GM23338 (cell line): ENCODE measurements at regions not wholly inside any gene's neighbourhood (a gene's known extent, or its start where the extent isn't known, plus 50 kb on each side); places are given as distances from the start of the nearest gene placed in this dataset.
A peak's percentile ranks its signal among the peaks of the same experiment; 100 is the strongest.

ENCODE experiments used
- ATAC-seq: fragments of 200-7000 bp; cut with Tn5 transposase; 3 replicates; pipeline ENCODE4 v1.9.1; 2020
- DNase-seq: peaks from one replicate; pipeline ENCODE4 v3.0.0-alpha.2; 2015; ENCODE audit warnings: low spot score
- H2AFZ ChIP-seq: fragments of 200-600 bp; sonication (generic); 2 replicates; pipeline ENCODE4 v1.8.0; 2016; ENCODE audit warnings: antibody characterized with exemption, mild to moderate bottlenecking, moderate library complexity
- H3F3A ChIP-seq: fragments of 200-600 bp; sonication (generic); replicated peaks from 2 replicates; pipeline ENCODE4 v1.8.0; 2017; ENCODE audit warnings: antibody characterized with exemption, mixed run types, low read depth
- H3K27ac ChIP-seq: fragments of 200-600 bp; sonication (generic); 2 replicates; pipeline ENCODE4 v1.6.1; 2016; ENCODE audit warnings: low read depth
- H3K27me3 ChIP-seq: fragments of 200-600 bp; sonication (generic); 2 replicates; pipeline ENCODE4 v1.8.0; 2016; ENCODE audit warnings: mild to moderate bottlenecking, mixed run types, moderate library complexity; ENCODE audit not compliant: insufficient read depth
- H3K36me3 ChIP-seq: fragments of 200-600 bp; sonication (generic); 2 replicates; pipeline ENCODE4 v1.8.0; 2016; ENCODE audit warnings: mild to moderate bottlenecking; ENCODE audit not compliant: insufficient read depth
- H3K4me1 ChIP-seq: fragments of 200-600 bp; sonication (generic); 2 replicates; pipeline ENCODE4 v1.8.0; 2016; ENCODE audit warnings: mild to moderate bottlenecking, moderate library complexity; ENCODE audit not compliant: insufficient read depth
- H3K4me2 ChIP-seq: fragments of 200-600 bp; sonication (generic); 2 replicates; pipeline ENCODE4 v1.7.1; 2017; ENCODE audit warnings: mixed run types
- H3K4me3 ChIP-seq: fragments of 200-600 bp; sonication (generic); 2 replicates; pipeline ENCODE4 v1.6.1; 2016; ENCODE audit warnings: mixed run types
- H3K79me2 ChIP-seq: fragments of 200-600 bp; sonication (generic); replicated peaks from 2 replicates; pipeline ENCODE4 v1.8.0; 2017; ENCODE audit warnings: mild to moderate bottlenecking; ENCODE audit not compliant: insufficient read depth
- H3K9me2 ChIP-seq: fragments of 200-600 bp; sonication (generic); 2 replicates; pipeline ENCODE4 v1.8.0; 2017; ENCODE audit not compliant: insufficient read depth
- H4K20me1 ChIP-seq: fragments of 200-600 bp; sonication (generic); replicated peaks from 2 replicates; pipeline ENCODE4 v1.8.0; 2017; ENCODE audit warnings: mild to moderate bottlenecking; ENCODE audit not compliant: insufficient read depth
- H3K27ac Mint-ChIP-seq: 2 replicates; pipeline ENCODE4 v1.8.0; 2020; ENCODE audit warnings: inconsistent platforms, mild to moderate bottlenecking, moderate library complexity, mixed read lengths
- H3K27me3 Mint-ChIP-seq: 3 replicates; pipeline ENCODE4 v1.8.0; 2022; ENCODE audit warnings: low read depth, mild to moderate bottlenecking, moderate library complexity, mixed read lengths, inconsistent platforms; ENCODE audit not compliant: insufficient read depth, poor library complexity
- H3K36me3 Mint-ChIP-seq: 3 replicates; pipeline ENCODE4 v1.8.0; 2021; ENCODE audit warnings: low read depth, mild to moderate bottlenecking, inconsistent platforms, moderate library complexity, mixed read lengths
- H3K4me1 Mint-ChIP-seq: 3 replicates; pipeline ENCODE4 v1.8.0; 2020; ENCODE audit warnings: mild to moderate bottlenecking, inconsistent platforms, mixed read lengths
- H3K4me3 Mint-ChIP-seq: 3 replicates; pipeline ENCODE4 v1.8.0; 2021; ENCODE audit warnings: moderate library complexity, mild to moderate bottlenecking, inconsistent platforms, mixed read lengths
- H3K9me3 Mint-ChIP-seq: 3 replicates; pipeline ENCODE4 v1.8.0; 2020; ENCODE audit warnings: moderate library complexity, mild to moderate bottlenecking, inconsistent platforms, mixed read lengths
- CREB1 ChIP-seq: fragments of 250-450 bp; sonication (Bioruptor Pico); IDR thresholded peaks from 2 replicates; pipeline ENCODE4 v1.5.0; 2020; ENCODE audit warnings: low read depth, mild to moderate bottlenecking, moderate library complexity
- JUNB ChIP-seq: IDR thresholded peaks from one replicate; pipeline ENCODE4 v1.6.1; 2016; ENCODE audit warnings: antibody characterized with exemption; ENCODE audit not compliant: unreplicated experiment
- NANOG ChIP-seq: IDR thresholded peaks from 2 replicates; pipeline ENCODE4 v1.6.1; 2016; ENCODE audit warnings: antibody characterized with exemption, borderline replicate concordance
- POLR2AphosphoS5 ChIP-seq: IDR thresholded peaks from 2 replicates; pipeline ENCODE4 v1.6.1; 2016; ENCODE audit warnings: antibody characterized with exemption, low read depth
- STAT1 ChIP-seq: IDR thresholded peaks from one replicate; pipeline ENCODE4 v1.6.1; 2016; ENCODE audit warnings: antibody characterized with exemption; ENCODE audit not compliant: unreplicated experiment
- ZNF331 ChIP-seq: fragments of 250-450 bp; sonication (Bioruptor Pico); IDR thresholded peaks from 2 replicates; pipeline ENCODE4 v1.5.0; 2020; ENCODE audit warnings: low read depth, mild to moderate bottlenecking, moderate library complexity
- ZNF462 ChIP-seq: fragments of 250-450 bp; sonication (Bioruptor Pico); IDR thresholded peaks from 2 replicates; pipeline ENCODE4 v1.5.0; 2020; ENCODE audit warnings: mild to moderate bottlenecking, moderate library complexity
- TF ChIP-seq, protein P1 (sequence below), 2 experiments: fragments of 200-600 bp in 1 of 2; sonication (generic) in 1 of 2; conservative IDR thresholded peaks; 2 replicates each; pipeline versions ENCODE4 v1.5.1 to v1.6.1; 2016 to 2017; ENCODE audit warnings: antibody characterized with exemption in 2 of 2, low read depth in 2 of 2, mild to moderate bottlenecking in 2 of 2, moderate library complexity in 1 of 2

DNA sequence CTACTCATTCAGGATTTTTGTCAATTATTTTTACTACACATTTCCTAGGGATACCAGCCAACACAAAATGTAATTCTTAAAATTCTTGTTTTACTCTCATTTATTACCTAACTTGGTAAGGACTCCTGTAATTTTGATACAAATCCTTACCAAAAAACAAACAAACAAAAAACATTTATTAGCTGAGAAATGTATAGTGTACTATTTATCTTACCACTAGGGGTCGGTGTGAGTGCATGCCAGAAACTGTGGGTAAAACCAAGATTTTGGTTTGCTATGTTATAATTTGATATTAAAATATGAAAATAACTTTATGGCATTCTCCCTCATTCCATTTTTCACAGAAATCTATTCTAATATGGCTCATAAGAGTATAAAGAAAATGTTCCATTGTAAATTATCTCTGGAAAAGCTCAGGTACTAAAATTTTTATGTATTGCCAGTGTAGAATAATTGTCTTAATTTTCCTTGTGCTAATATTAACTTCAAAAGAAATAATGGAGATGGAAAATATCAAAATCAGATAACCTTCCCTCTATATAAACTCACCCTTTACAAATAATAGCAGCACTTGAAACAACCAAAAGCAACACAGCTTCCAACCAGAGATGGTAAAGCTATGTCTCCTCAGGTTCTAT, 290.8 kb upstream of the PCDH15 start:
- TF ChIP-seq ZNF462 (CRISPR knock-in tag) = no peak
- TF ChIP-seq, protein P1, sequence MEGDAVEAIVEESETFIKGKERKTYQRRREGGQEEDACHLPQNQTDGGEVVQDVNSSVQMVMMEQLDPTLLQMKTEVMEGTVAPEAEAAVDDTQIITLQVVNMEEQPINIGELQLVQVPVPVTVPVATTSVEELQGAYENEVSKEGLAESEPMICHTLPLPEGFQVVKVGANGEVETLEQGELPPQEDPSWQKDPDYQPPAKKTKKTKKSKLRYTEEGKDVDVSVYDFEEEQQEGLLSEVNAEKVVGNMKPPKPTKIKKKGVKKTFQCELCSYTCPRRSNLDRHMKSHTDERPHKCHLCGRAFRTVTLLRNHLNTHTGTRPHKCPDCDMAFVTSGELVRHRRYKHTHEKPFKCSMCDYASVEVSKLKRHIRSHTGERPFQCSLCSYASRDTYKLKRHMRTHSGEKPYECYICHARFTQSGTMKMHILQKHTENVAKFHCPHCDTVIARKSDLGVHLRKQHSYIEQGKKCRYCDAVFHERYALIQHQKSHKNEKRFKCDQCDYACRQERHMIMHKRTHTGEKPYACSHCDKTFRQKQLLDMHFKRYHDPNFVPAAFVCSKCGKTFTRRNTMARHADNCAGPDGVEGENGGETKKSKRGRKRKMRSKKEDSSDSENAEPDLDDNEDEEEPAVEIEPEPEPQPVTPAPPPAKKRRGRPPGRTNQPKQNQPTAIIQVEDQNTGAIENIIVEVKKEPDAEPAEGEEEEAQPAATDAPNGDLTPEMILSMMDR (conservative IDR thresholded peaks at IDR 0.05; ENCODE audit: low read depth in 2 of 2) = peak; percentile 70 to 96
- no peaks in the 10 kb centered on the region for H3F3A ChIP-seq
- no peaks in the 10 kb centered on the region for H3K4me1 ChIP-seq
- Mint-ChIP-seq H3K36me3 (no peaks in the 10 kb centered on the region), H3K27me3 (no peaks in the 10 kb centered on the region), H3K27ac (no peak overlapping the region), H3K9me3 (no peaks in the 10 kb centered on the region; the same call in 2 of the 3 replicates), H3K4me1 (no peaks in the 10 kb centered on the region), H3K4me3 (no peak overlapping the region)
- no peaks in the 10 kb centered on the region for H3K79me2 ChIP-seq
- H3K4me3 ChIP-seq = no peak overlapping the region
- H3K36me3 ChIP-seq = no peaks in the 10 kb centered on the region
- DNase-seq (peak; percentile 45), ATAC-seq (no peak)
- H3K9me2 ChIP-seq = no peaks in the 10 kb centered on the region
- H3K4me2 ChIP-seq = no peak overlapping the region
- H3K27me3 ChIP-seq = no peaks in the 10 kb centered on the region
- no peak overlapping the region for H2AFZ ChIP-seq
- no peaks in the 10 kb centered on the region for H4K20me1 ChIP-seq
- H3K27ac ChIP-seq = no peak overlapping the region

GRCh38 chr10:55078121-55078520, 277.1 kb upstream of the PCDH15 start:
- no peak overlapping the region for H2AFZ ChIP-seq
- no peaks in the 10 kb centered on the region for H4K20me1 ChIP-seq
- DNase-seq = no peak
- peaks cover 2% of the 10 kb centered on the region for H3K27me3 Mint-ChIP-seq
- H3K4me2 ChIP-seq = no peak overlapping the region
- no peak overlapping the region for H3K4me3 ChIP-seq
- no peaks in the 10 kb centered on the region for H3K36me3 ChIP-seq
- H3K79me2 ChIP-seq = no peaks in the 10 kb centered on the region
- H3K9me2 ChIP-seq = 0 out of 2 replicates have a peak, but pooled peaks cover 12% of the 10 kb centered on the region
- no peaks in the 10 kb centered on the region for H3K27me3 ChIP-seq
- no peak overlapping the region for H3K27ac ChIP-seq
- H3F3A ChIP-seq = no peaks in the 10 kb centered on the region
- no peak for ATAC-seq
- H3K9me3 Mint-ChIP-seq = no peaks in the 10 kb centered on the region; the same call in 2 of the 3 replicates
- no peak overlapping the region for H3K27ac Mint-ChIP-seq
- peaks cover 4% of the 10 kb centered on the region; the same call in 2 of the 3 replicates for H3K4me1 Mint-ChIP-seq
- 0 out of 3 replicates have a peak, but pooled peaks cover 4% of the 10 kb centered on the region for H3K36me3 Mint-ChIP-seq
- H3K4me3 Mint-ChIP-seq = no peak overlapping the region
- H3K4me1 ChIP-seq = no peaks in the 10 kb centered on the region
- TF ChIP-seq, protein P1 (conservative IDR thresholded peaks at IDR 0.05; ENCODE audit: low read depth in 2 of 2) = no peak
- TF ChIP-seq CREB1 (CRISPR knock-in tag) (no peak), JUNB (no peak), ZNF331 (CRISPR knock-in tag) (no peak), NANOG (no peak), POLR2AphosphoS5 (no peak), STAT1 (no peak)
